ENCODE measurements at regions not wholly inside any gene's neighbourhood (a gene's known extent, or its start where the extent isn't known, plus 50 kb on each side); places are given as distances from the start of the nearest gene placed in this dataset.

DNA sequence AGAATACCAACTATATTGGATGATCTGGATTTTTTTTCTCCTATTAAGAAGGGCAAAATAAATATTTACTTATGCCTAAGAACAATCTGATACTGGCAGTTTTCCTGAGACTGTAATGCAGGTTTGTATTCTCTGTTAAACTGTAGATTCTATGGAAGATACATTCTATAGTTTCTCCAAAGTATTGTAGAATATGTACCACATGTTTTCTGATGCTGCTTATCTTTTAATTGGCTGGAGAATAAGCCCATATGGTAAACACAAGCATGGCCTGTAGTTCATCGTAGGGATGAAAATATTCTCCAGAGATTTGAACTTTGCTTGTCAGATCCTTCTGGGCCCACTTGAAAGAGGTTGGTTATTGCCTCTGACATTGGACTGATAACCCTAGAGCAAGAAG, 99.1 kb downstream of the CENPW start:
- H3K4me3 Mint-ChIP-seq, result no peak overlapping the region

GRCh38 chr6:126440923-126441322, 101.0 kb downstream of the CENPW start:
- Histone ChIP-seq H3K27ac (ENCODE audit: low read length) (no peak overlapping the region), H3K27me3 (replicated peaks in 1 of 2; ENCODE audit: control insufficient read depth in 2 of 2, extremely low read depth in 1 of 2, insufficient read depth in 2 of 2, low read length in 1 of 2) (no peaks in the 10 kb centered on the region), H3K36me3 (ENCODE audit: control insufficient read depth in 2 of 2, extremely low read depth in 1 of 2, insufficient read depth in 1 of 2, low read length in 1 of 2) (no peaks in the 10 kb centered on the region), H3K4me1 (ENCODE audit: control insufficient read depth in 1 of 2, extremely low read depth in 1 of 2, insufficient read depth in 2 of 2, low read length in 2 of 2) (no peaks in the 10 kb centered on the region), H3K9me3 (no peaks in the 10 kb centered on the region), H3K4me3 (ENCODE audit: control insufficient read depth in 1 of 2, extremely low read depth in 1 of 2, low read length in 1 of 2) (no peak overlapping the region)
- ATAC-seq (replicated peaks in 1 of 4) (peak in 1 of 4 experiments; percentile 23), DNase-seq (no peak)
- Mint-ChIP-seq H3K27me3 (no peaks in the 10 kb centered on the region), H3K36me3 (no peaks in the 10 kb centered on the region), H3K4me1 (no peaks in the 10 kb centered on the region), H3K27ac (no peak overlapping the region), H3K9me3 (no peaks in the 10 kb centered on the region), H3K4me3 (no peak overlapping the region)
- ChIA-PET CTCF (no interaction called here), POLR2A (no interaction called here)
- WGBS (ENCODE audit: insufficient coverage), result 86% methylated on average over 1 of the region's 2 CpGs

More for the DNA sequence above, 99.1 kb downstream of the CENPW start:
- Mint-ChIP-seq H3K36me3 (no peaks in the 10 kb centered on the region), H3K4me1 (no peaks in the 10 kb centered on the region), H3K9me3 (no peaks in the 10 kb centered on the region), H3K27me3 (no peaks in the 10 kb centered on the region), H3K27ac (no peak overlapping the region)
- no peaks in the 10 kb centered on the region for H3K4me1 ChIP-seq (ENCODE audit: control insufficient read depth in 1 of 2, extremely low read depth in 1 of 2, insufficient read depth in 2 of 2, low read length in 2 of 2)
- H3K36me3 ChIP-seq (ENCODE audit: control insufficient read depth in 2 of 2, extremely low read depth in 1 of 2, insufficient read depth in 1 of 2, low read length in 1 of 2), result no peaks in the 10 kb centered on the region
- ATAC-seq (replicated peaks in 1 of 4) (no peak), DNase-seq (no peak)
- CTCF ChIA-PET, result no interaction called here
- no peak overlapping the region for H3K4me3 ChIP-seq (ENCODE audit: control insufficient read depth in 1 of 2, extremely low read depth in 1 of 2, low read length in 1 of 2)
- no peak overlapping the region for H3K27ac ChIP-seq (ENCODE audit: low read length)
- H3K27me3 ChIP-seq (replicated peaks in 1 of 2; ENCODE audit: control insufficient read depth in 2 of 2, extremely low read depth in 1 of 2, insufficient read depth in 2 of 2, low read length in 1 of 2), result no peaks in the 10 kb centered on the region
- 80% methylated on average over 1 of the region's 1 CpG for WGBS (ENCODE audit: insufficient coverage)
- no peaks in the 10 kb centered on the region for H3K9me3 ChIP-seq
- POLR2A ChIA-PET, result no interaction called here

DNA sequence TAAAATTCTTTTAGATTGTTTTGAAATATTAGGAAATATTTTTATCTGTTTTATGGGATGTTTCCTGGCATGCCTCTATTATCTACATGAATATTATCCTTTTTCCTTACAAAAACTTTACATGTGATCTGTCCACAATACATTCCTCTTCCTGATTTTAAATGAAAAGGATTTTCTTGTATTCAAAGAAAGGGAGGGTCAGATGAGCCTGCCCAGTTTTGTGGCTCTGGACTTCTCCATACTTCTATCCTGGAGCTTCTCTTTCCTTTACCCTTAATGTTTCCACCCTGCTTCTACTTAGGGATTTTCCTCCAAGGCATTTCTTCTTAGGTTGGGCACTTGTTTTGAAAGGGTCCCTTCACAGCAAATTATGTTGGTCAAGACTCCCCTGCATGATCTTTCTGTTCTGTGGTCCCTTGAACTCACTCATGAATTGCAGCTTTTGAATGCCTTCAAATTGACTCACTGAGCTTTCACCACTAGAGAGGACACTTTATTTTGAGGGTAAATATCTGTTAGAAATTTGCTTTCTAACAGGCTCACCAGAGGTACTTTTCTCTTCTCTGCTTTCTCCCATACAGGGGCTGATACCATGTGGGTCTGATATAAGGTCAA, 104.9 kb downstream of the CENPW start:
- Mint-ChIP-seq H3K27ac (no peak overlapping the region), H3K9me3 (no peaks in the 10 kb centered on the region), H3K4me3 (no peak overlapping the region), H3K4me1 (no peaks in the 10 kb centered on the region), H3K27me3 (no peaks in the 10 kb centered on the region), H3K36me3 (no peaks in the 10 kb centered on the region)
- H3K27ac ChIP-seq (ENCODE audit: low read length), result no peak overlapping the region
- CTCF ChIA-PET, result no interaction called here
- no peaks in the 10 kb centered on the region for H3K9me3 ChIP-seq
- POLR2A ChIA-PET, result interaction anchor here in 1 of 2 donors (0.6 kb wide), 1 partner anchor 13 kb away, joined by 3 read pairs; no protein-coding TSS in a partner anchor
- no peak overlapping the region for H3K4me3 ChIP-seq (ENCODE audit: control insufficient read depth in 1 of 2, extremely low read depth in 1 of 2, low read length in 1 of 2)
- H3K27me3 ChIP-seq (replicated peaks in 1 of 2; ENCODE audit: control insufficient read depth in 2 of 2, extremely low read depth in 1 of 2, insufficient read depth in 2 of 2, low read length in 1 of 2), result no peaks in the 10 kb centered on the region
- DNase-seq (no peak), ATAC-seq (replicated peaks in 1 of 4) (no peak)
- H3K36me3 ChIP-seq (ENCODE audit: control insufficient read depth in 2 of 2, extremely low read depth in 1 of 2, insufficient read depth in 1 of 2, low read length in 1 of 2), result no peaks in the 10 kb centered on the region
- H3K4me1 ChIP-seq (ENCODE audit: control insufficient read depth in 1 of 2, extremely low read depth in 1 of 2, insufficient read depth in 2 of 2, low read length in 2 of 2), result no peaks in the 10 kb centered on the region

DNA sequence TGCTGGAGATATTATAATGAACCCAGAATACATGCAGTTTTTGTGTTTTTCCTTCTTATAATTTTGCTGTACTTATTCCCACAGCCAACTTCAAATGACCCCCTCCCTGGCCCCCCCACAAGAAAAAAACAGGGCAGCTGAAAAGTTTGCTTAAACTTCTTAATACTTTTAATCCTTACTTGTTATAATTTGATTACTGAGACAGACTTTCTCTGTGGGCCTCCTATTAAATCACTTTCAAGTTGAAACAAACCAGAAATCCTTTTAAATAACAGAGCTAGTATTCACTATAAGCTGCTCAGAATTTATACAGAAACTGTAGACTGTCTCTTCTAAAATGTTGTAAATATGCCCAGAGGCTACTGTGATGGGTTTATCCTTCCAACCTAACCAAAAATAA, 106.3 kb downstream of the CENPW start:
- Histone ChIP-seq H3K9me3 (no peaks in the 10 kb centered on the region), H3K4me1 (ENCODE audit: control insufficient read depth in 1 of 2, extremely low read depth in 1 of 2, insufficient read depth in 2 of 2, low read length in 2 of 2) (no peaks in the 10 kb centered on the region), H3K4me3 (ENCODE audit: control insufficient read depth in 1 of 2, extremely low read depth in 1 of 2, low read length in 1 of 2) (no peak overlapping the region), H3K27me3 (replicated peaks in 1 of 2; ENCODE audit: control insufficient read depth in 2 of 2, extremely low read depth in 1 of 2, insufficient read depth in 2 of 2, low read length in 1 of 2) (no peaks in the 10 kb centered on the region), H3K36me3 (ENCODE audit: control insufficient read depth in 2 of 2, extremely low read depth in 1 of 2, insufficient read depth in 1 of 2, low read length in 1 of 2) (no peaks in the 10 kb centered on the region), H3K27ac (ENCODE audit: low read length) (no peak overlapping the region)
- ChIA-PET POLR2A (no interaction called here), CTCF (no interaction called here)
- Mint-ChIP-seq H3K36me3 (no peaks in the 10 kb centered on the region), H3K4me1 (no peaks in the 10 kb centered on the region), H3K27me3 (no peaks in the 10 kb centered on the region), H3K4me3 (no peak overlapping the region), H3K9me3 (no peaks in the 10 kb centered on the region), H3K27ac (no peak overlapping the region)
- DNase-seq, result no peak
- no peak for ATAC-seq (replicated peaks in 1 of 4)

- Histone ChIP-seq H3K36me3 (ENCODE audit: control insufficient read depth in 2 of 2, extremely low read depth in 1 of 2, insufficient read depth in 1 of 2, low read length in 1 of 2) (no peaks in the 10 kb centered on the region), H3K4me1 (ENCODE audit: control insufficient read depth in 1 of 2, extremely low read depth in 1 of 2, insufficient read depth in 2 of 2, low read length in 2 of 2) (no peaks in the 10 kb centered on the region), H3K9me3 (no peaks in the 10 kb centered on the region), H3K27ac (ENCODE audit: low read length) (no peak overlapping the region), H3K4me3 (ENCODE audit: control insufficient read depth in 1 of 2, extremely low read depth in 1 of 2, low read length in 1 of 2) (no peak overlapping the region), H3K27me3 (replicated peaks in 1 of 2; ENCODE audit: control insufficient read depth in 2 of 2, extremely low read depth in 1 of 2, insufficient read depth in 2 of 2, low read length in 1 of 2) (no peaks in the 10 kb centered on the region)
- POLR2A ChIA-PET, result no interaction called here
- ATAC-seq (replicated peaks in 1 of 4), result no peak
- CTCF ChIA-PET, result no interaction called here
- no peaks in the 10 kb centered on the region for H3K27me3 Mint-ChIP-seq
- H3K9me3 Mint-ChIP-seq, result no peaks in the 10 kb centered on the region
- no peaks in the 10 kb centered on the region for H3K4me1 Mint-ChIP-seq
- no peak for DNase-seq
- no peak overlapping the region for H3K4me3 Mint-ChIP-seq
- no peaks in the 10 kb centered on the region for H3K36me3 Mint-ChIP-seq
- no peak overlapping the region for H3K27ac Mint-ChIP-seq
These were observed 107.5 kb downstream of the CENPW start for GRCh38 chr6:126447367-126447766.

DNA sequence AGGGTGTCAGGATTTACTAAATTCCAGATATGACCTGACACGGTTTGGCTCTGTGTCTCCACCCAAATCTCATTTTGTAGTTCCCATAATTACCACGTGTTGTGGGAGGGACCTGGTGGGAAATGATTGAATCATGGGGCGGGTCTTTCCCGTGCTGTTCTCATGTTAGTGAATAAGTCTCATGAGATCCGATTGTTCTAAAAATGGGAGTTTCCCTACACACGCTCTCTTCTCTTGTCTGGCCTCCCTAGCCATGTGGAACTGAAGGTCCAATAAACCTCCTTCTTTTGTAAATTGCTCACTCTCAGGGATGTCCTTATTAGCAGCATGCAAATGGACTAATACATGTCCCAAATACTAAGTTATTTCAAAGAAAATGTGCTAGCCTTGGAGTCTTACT, 121.1 kb downstream of the CENPW start:
- no peaks in the 10 kb centered on the region for H3K4me1 ChIP-seq (ENCODE audit: control insufficient read depth in 1 of 2, extremely low read depth in 1 of 2, insufficient read depth in 2 of 2, low read length in 2 of 2)
- no peaks in the 10 kb centered on the region for H3K4me1 Mint-ChIP-seq
- 50% methylated on average over 1 of the region's 6 CpGs for WGBS (ENCODE audit: insufficient coverage)
- DNase-seq (no peak), ATAC-seq (replicated peaks in 1 of 4) (no peak)
- H3K27me3 ChIP-seq (replicated peaks in 1 of 2; ENCODE audit: control insufficient read depth in 2 of 2, extremely low read depth in 1 of 2, insufficient read depth in 2 of 2, low read length in 1 of 2), result no peaks in the 10 kb centered on the region
- no peak overlapping the region for H3K27ac ChIP-seq (ENCODE audit: low read length)
- no peaks in the 10 kb centered on the region for H3K27me3 Mint-ChIP-seq
- no peak overlapping the region for H3K4me3 Mint-ChIP-seq
- no peak overlapping the region for H3K4me3 ChIP-seq (ENCODE audit: control insufficient read depth in 1 of 2, extremely low read depth in 1 of 2, low read length in 1 of 2)
- CTCF ChIA-PET, result no interaction called here
- no peaks in the 10 kb centered on the region for H3K9me3 ChIP-seq
- H3K36me3 ChIP-seq (ENCODE audit: control insufficient read depth in 2 of 2, extremely low read depth in 1 of 2, insufficient read depth in 1 of 2, low read length in 1 of 2), result no peaks in the 10 kb centered on the region
- no peak overlapping the region for H3K27ac Mint-ChIP-seq
- POLR2A ChIA-PET, result no interaction called here
- peaks cover 0 to 13% (median 0%) of the 10 kb centered on the region in 3 donors for H3K9me3 Mint-ChIP-seq
- no peaks in the 10 kb centered on the region for H3K36me3 Mint-ChIP-seq

GRCh38 chr6:126464245-126464644, 124.3 kb downstream of the CENPW start:
- H3K27ac ChIP-seq (ENCODE audit: low read length), result no peak overlapping the region
- ATAC-seq (replicated peaks in 1 of 4), result no peak
- H3K27me3 ChIP-seq (replicated peaks in 1 of 2; ENCODE audit: control insufficient read depth in 2 of 2, extremely low read depth in 1 of 2, insufficient read depth in 2 of 2, low read length in 1 of 2), result no peaks in the 10 kb centered on the region
- H3K4me3 ChIP-seq (ENCODE audit: control insufficient read depth in 1 of 2, extremely low read depth in 1 of 2, low read length in 1 of 2), result no peak overlapping the region
- H3K36me3 ChIP-seq (ENCODE audit: control insufficient read depth in 2 of 2, extremely low read depth in 1 of 2, insufficient read depth in 1 of 2, low read length in 1 of 2), result no peaks in the 10 kb centered on the region
- H3K27ac Mint-ChIP-seq, result no peak overlapping the region
- H3K4me1 Mint-ChIP-seq, result no peaks in the 10 kb centered on the region
- ChIA-PET CTCF (no interaction called here), POLR2A (no interaction called here)
- no peaks in the 10 kb centered on the region for H3K27me3 Mint-ChIP-seq
- peaks cover 1 to 8% (median 5%) of the 10 kb centered on the region in 3 donors for H3K9me3 Mint-ChIP-seq
- no peaks in the 10 kb centered on the region for H3K4me1 ChIP-seq (ENCODE audit: control insufficient read depth in 1 of 2, extremely low read depth in 1 of 2, insufficient read depth in 2 of 2, low read length in 2 of 2)
- H3K4me3 Mint-ChIP-seq, result no peak overlapping the region
- H3K9me3 ChIP-seq, result no peaks in the 10 kb centered on the region
- 30% methylated on average over 1 of the region's 1 CpG for WGBS (ENCODE audit: insufficient coverage)
- no peak for DNase-seq
- no peaks in the 10 kb centered on the region for H3K36me3 Mint-ChIP-seq
